DMS79 treated with DMSO at 0.1 percent for 48 hours (cell line): ENCODE measurements at regions not wholly inside any gene's neighbourhood (a gene's known extent, or its start where the extent isn't known, plus 50 kb on each side); places are given as distances from the start of the nearest gene placed in this dataset.
A peak's percentile ranks its signal among the peaks of the same experiment; 100 is the strongest.

Source experiments
- DNase-seq: peaks from one replicate; lab custom pipeline; 2025; lab: John Stamatoyannopoulos, UW

DNA sequence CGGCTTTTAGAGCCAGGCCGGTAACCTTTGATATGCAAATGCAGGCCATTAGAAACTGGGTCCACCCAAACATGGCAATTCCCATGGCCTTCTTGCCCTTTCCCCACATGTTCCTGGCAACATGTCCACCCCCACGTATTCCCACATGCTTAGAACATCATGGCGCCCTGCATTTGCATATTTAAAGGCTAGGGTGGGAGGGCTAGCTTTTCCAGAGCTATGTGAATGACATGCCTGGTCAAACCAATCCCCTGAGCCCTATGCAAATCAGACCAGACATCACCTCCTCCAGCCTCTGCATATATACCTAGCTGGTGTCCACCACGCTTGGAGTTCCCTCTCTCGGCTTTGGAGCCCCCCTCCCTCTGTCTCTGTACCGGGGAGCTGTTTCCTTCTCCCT, 481.9 kb downstream of the CDH2 start:
- no peak for DNase-seq

DNA sequence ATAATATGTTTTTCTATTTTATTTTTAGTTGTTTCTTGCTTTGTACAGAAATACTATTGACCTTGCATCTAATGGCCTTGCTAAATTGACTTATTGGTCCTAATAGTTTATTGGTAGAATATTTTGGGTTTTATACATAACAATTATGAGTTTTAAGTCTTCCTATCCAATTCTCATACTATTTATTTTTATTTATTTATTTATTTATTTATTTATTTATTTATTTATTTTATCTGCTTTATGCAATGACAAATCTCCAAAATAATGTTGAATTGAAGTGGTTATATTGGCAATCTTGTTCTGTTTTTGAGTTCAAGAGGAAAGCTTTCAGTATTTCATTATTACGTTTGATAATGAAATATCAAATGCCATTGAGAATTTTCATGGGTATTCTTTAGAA, 488.3 kb downstream of the CDH2 start:
- no peak for DNase-seq

DNA sequence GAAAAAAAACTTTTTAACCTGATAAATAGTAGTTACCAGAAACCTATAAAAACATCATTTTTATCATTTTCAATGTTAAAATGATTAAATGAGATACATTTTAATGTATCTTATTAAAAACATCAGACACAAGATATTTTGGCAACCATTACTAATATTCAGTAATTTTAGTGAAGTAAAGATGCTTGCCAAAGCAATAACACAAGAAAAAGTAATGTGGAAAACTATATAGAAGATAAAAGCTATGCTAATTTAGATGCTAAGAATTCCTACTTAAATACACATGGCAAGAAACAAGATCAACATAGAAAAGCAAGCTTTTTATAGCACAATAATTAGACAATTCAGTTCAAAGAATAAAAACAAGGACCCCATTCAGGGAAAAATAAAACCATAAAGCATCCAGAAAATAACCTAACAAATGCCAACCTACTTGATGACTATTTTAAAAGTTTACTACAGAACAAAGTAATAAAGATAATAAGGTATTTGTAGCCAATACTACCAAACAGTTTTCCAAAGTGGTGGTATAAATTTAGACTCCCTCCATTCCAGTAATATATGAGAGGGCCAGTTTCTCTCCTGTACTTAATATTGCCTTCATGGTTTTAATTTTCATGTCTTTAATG, 489.5 kb downstream of the CDH2 start:
- no peak for DNase-seq

DNA sequence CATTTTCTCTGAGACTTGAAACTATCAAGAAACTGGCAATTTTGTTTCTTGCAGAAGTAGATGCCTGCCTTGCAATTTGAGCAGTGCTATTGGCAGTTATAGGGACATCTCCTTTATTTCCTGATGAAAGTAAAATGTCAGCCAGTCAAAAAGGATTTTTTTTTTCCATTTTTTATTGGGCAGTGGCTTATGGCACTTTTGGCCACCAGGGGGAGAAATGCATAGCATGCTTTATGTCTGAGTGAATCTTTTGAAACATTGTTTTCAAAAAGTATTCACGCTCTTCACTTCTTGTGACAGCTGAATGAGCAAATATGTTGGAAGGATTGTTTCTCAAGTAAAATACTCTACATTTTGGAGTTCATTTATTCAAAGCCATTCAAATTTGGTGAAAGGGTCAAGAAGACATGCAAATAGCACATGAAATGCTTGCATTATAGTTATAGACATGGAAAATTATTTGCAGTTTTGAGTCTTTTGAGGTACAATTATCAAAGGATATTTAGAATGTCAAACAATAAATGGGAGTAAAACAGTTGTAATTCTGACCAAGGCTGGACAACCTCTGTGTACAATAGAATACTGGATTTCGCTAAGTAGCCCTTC, 491.0 kb downstream of the CDH2 start:
- no peak for DNase-seq

DNA sequence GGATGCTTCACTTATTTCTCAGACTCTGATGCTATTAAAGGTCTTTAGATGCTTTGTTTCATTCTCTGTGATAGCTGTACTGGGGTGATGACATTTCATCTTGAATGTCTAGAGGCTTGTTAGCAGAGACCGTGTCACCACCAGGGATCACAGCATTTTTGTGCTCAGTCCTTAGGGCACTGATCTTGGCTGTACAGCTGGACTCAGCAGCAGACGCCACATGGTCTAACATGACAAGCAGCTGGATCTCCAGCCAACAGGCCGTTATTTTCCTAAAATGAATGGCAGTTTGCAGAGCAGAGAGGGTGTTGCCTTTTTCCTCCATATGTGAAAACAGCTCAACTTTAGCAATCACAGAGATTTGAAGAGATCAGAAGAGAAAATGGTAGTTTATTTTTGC, 491.8 kb downstream of the CDH2 start:
- no peak for DNase-seq

DNA sequence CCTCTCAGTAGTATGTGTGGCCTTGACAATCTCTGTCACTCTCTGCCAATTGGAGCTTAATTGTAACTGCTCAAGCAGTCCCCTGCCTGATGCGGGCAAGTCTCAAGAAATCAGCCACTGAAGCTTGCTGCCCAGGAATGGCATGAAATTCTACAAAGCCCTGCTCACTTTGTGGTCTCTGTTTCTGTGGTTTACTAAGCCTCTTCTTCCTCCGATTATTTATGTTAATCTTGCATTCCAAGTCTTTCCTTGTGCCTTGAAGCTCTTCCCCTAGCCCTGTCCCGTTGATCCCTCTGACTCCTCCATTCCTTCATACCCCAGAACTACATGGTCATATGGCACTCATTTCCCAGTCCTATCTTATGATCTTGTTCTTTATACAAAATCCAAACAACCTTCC, 489.3 kb upstream of the CHST9 start:
- no peak for DNase-seq

DNA sequence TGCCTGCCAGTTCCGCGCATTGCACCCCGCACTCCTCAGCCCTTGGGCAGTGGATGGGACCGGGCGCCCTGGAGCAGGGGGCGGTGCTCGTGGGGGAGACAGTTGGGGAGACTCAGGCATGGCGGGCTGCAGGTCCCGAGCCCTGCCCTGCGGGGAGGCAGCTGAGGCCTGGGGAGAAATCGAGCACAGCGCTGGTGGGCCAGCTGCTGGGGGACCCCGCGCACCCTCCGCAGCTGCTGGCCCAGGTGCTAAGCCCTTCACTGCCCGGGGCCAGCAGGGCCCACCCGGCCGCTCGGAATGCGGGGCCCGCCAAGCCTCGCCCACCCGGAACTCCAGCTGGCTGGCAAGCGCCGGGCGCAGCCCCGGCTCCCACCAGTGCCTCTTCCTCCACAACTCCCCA, 488.8 kb upstream of the CHST9 start:
- no peak for DNase-seq

DNA sequence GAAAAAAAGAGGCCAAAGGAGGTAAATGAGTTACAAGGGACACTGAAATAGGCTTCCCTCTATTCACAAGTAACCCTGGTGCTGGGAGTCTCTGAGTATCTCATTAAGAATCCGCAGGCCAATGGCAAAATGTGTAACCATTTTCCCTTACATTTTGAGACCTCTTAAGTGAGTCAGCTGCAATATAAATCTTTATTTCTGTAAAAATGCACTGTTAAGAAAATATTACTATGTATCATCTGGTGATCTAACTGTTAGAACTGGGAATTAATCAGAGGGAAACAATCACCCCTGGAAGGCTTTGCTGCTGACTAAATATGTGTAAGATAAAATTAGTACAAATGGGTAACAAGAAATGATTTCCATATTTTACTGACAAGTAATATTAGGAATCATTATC, 483.1 kb upstream of the CHST9 start:
- DNase-seq = no peak

DNA sequence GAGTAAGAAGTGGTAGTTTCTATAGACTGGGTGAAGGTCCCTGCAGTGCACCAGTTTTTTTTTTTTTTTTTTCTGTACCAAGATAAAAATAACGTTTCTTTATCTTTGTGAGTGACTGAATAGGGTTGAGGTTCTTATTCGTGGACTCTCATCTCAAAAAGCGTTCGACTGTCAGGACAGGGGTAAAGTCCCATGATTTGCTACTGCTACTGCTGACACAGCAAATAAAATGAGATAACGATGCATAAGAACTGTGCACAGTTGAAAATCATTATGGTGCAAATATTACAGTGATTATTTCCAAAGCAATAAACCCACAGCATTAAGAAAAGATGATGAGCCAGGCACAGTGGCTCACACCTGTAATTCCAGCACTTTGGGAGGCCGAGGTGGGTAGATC, 482.0 kb upstream of the CHST9 start:
- DNase-seq = no peak

DNA sequence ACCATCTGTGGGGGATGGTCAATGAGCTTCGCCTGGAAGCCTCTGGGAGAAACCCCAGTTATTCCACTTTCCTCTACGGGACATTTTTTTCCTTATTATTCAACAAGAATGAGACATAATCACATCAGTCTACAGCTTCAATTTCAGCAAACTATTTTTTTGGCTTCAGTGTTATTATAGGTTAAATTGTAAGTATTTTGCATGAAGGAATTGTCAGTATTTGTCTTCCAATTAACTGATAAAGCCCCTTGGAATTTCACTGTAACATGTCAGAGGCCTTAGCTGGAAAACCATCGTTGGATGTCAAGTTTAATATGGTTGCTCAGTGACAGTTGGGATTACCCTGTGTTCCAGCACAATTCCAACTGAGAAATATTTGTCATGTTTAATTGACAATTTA, 480.9 kb upstream of the CHST9 start:
- DNase-seq = no peak

DNA sequence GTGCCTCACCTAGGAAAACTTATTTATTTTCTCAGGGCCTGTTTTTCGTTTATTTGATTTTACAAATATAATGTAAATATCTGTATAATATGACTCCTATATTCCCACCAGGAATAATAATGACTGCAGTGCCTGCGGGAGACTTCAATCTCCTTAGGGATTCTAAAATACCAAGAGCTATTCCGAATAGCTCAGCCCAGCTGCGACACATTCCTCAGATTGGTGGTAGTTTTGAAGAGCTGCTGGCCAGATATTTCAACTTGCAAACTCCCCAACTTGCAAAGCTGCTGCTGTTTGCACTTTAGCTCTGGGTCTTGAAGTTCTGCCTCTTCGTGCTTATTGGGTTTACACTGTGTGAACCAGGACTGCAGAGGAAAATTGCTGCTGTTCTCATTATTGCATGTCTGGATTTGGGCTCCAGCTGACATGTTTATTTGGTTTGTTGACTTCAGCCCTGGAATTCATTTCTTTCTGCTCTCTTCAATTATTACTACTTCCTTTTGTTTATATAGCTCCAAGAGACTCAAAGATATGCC, 480.2 kb upstream of the CHST9 start:
- no peak for DNase-seq

DNA sequence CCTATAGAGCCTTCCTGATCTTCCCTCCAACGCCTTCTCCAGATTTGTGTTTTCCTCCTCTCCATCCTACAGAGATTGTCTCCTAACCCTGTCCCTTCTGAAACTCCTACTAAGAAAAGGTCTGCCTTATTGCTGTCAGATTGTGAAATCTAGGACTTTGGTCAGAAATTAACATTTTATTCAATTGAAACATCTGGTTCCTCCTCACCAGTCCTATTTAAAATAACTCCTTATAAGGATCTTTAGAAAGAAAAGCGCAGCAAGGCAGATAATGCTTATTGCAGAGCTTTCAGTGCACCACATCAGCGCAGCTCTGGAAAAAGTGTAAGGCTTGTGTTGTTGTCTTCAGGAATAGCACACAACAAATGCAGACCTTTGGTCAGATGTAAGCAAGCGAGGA, 477.8 kb upstream of the CHST9 start:
- DNase-seq = no peak

DNA sequence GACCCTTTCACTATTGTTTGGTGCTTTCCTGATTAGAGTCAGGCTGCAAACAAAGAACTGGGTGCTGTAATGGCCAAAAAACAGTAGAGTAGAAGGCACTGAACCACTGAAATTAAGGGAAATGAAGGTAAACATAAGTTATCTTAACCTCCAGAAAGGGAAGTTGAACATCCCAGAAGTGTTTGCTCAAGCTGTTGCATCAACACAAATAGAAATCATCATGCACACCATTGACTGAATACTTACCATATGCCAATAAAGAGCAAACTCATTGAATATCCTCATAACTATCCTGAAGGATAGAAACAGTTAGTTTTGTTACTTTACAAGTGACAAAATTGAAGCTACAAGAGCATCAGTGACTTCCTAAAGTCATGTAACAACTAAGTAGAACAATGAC, 477.4 kb upstream of the CHST9 start:
- no peak for DNase-seq

DNA sequence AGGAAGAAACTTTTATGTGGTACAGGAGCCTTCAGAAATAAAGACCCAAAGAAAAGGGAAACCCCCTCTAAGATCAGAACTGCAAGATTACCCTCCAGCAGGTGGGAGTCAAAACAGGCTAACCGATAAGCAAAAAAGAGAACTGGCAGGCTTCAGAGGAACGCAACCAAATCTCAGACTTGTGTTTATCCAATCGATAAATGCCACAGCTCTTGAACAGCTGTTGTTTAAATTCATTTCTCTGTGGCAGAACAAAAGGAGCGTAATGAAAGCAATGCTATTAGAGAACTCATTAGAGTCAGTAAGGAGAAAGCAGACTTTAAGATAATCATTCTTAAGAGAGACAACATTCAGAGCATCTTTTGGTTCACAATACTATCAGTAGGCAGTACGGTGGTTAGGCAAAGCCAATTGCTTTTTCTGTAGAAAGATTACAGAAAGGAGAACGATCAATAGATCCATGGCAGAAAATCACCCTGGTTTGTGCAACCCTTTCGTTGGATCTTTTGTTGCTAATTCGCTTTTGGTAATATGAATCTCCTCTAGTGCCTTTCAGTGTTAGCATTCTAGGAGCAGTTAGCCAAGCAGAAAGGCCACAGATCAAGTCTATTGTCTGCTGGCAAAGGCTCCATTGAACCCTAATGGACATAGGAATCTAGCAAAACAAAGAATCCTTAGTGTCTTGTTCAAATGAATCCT, 476.4 kb upstream of the CHST9 start:
- DNase-seq = peak; percentile 29

DNA sequence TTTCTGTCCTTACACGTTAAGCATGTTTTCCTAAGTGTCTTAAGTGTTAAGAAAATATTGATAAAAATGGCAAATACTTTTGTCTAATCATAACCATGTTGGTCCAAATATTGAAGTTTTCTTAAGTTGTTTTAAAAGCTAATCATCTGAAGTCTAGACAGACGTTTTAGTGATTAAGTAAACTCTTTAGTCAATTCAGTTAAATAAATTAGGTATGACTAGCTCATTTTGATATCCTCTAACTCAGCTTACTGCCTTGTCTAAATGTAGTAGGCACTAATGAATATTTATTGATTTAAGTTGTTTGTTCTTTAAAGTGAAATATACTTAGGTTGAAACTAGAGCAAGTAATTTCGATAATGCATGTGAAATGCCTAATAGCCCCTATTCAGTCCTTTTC, 471.8 kb upstream of the CHST9 start:
- DNase-seq = no peak

DNA sequence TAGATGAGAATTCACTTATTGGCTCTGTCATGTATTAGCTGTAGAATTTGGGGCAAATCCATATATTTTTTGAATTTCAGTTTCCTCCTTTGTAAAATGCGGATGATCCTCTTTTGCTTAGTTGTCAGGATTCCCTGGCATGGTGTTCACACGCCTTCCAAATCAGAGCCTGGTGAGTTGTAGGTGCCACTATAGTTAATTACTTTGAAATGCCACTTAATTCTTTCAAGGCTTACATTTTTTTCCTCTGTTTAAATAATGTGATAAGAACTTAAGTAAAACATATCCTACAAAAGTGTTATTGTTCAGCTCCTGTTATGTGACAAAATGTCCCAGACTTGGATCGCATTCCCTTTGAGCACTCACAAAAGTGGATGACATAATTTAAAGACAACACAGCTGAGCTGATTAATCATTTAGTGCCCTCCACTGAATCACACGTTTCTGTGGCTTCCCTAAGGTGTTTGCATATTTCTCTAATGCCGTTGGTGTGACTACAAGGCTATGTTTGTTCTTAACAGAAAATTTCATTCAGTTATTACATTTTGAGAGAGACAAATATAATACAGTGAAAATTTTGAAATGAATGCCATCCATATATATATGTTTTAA, 471.2 kb upstream of the CHST9 start:
- no peak for DNase-seq

DNA sequence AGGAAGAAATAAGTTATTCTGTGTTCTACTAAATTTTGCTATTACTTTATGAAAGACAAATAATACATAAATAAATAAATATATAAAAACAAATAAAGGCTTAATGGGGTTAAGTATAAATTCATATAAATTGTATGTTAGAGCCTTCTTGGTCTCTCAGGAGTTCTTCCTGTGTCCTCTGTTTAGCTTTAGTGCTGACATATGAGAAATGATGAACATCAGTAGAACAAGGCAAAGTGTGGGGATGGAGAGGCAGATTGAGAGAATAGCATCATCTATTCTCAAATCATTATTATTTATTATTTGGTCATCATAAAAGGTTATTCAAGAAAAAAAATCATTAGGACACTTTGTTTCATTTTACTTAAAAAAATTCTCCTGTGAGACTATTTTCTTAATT, 468.1 kb upstream of the CHST9 start:
- no peak for DNase-seq

DNA sequence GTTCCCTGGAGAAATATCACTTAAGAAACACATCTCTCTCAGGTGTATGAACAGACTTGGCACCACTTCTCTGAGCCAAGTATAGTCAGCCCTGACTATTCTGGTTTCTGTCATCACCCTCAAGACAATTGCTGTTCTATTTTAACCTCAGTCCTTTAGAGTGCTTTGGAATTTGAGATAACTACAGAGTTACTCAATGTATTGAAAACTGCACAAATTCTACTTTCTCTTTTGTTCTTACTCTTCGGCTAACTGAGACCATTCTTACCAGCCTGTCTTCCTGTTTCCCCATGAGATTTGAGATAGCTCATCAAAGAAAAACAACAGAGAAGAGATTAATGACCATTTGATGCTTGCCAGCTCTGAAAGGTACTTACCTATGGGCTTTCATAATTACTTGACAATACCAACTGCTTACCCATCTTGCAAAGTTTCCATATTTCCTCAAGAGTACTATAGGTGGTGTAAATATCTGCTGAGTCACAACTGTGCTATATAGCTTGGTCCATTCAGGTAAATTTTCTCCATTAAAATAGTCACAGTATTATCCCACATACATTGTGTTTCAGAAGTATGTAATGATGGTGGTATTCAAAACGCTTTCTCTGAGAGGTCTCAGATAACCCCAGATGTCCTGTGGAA, 467.5 kb upstream of the CHST9 start:
- DNase-seq = no peak

DNA sequence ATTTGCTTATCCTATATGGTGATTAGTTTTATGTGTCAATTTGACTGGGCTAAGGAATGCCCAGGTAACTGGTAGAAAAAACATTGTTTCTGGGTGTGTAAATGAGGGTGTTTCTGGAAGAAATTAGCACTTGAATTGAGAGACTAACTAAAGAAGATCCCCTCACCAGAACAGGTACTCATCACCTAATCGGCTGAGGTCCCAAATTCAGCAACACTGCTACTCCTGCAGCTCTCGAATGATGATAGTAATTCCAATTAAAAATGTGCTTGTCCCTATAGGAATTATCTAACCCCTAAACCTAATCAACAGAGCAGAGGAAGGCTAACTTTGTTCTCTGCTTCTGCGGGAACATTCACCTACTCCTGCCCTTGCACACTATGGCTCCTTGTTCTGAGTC, 464.5 kb upstream of the CHST9 start:
- no peak for DNase-seq

DNA sequence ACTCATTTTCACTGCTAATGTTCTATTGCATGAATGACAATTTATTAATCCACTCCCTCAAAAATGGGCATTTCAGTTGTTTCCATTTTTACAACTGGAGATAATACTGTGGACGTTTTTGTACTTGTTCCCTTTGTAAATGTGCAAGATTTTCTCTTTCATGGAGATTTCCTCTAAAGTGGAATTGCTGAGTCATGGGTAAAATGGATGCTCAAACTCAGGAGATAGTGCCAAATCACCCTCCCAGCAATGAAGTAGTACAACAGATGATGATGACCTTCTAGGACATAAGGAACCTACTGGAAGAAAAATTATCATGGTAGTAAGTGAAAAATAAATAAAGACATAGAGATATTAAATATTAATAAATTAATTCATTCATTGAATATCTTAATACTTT, 460.8 kb upstream of the CHST9 start:
- no peak for DNase-seq

DNA sequence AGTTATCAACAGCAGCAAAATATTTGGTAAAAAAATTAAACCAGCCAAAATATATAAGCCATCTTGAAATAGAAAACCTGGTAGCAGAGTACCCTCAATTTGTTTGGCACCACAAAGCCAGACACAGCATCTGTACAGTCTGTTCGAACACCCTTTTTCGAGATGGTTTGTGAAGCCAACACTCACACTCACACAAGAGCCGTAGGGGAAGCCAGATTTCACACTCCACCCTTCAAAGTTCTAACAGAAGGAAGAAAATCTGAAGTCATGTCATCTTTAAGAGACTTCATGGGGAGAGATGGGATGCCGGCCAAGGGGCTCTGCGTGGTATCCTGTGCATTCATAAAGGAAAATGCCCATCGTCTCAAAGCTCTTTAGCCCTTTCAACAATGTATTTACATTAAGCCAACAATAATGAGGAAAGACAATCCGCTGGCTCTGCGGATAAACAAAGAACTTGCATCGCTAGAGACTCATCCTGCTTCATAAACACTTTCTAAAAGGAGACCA, 451.5 kb upstream of the CHST9 start:
- DNase-seq = no peak

DNA sequence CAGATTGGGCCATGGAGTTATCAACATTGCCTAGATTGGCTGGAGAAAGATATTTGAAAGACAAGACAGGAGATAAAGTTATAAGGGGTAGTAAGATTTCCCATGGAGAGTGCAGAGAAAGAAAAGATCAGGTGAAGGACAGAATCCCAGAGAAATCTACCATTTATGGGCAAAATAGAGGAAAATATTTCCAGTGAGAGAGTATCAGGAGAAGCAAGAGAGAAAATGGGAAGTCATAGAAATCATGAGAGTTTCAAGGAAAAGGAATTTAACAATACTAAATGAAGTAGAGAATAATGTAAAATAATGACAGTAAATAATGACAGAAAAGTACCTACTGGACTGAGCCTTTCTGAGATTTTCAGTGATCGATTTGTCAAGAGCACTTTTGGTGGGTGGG, 447.6 kb upstream of the CHST9 start:
- no peak for DNase-seq
